Fibroblast of the conjunctiva (primary cell): ENCODE measurements at regions not wholly inside any gene's neighbourhood (a gene's known extent, or its start where the extent isn't known, plus 50 kb on each side); places are given as distances from the start of the nearest gene placed in this dataset.
"Not testable (repeated sequence)": the region's sequence is repeated elsewhere in the genome, so short reads cannot be mapped to it uniquely, and the experiment has no call there.

Experiments used
- DNase-seq: peaks from one replicate; pipeline ENCODE4 v3.0.0-alpha.2; 2010; ENCODE audit warnings: low read depth

DNA sequence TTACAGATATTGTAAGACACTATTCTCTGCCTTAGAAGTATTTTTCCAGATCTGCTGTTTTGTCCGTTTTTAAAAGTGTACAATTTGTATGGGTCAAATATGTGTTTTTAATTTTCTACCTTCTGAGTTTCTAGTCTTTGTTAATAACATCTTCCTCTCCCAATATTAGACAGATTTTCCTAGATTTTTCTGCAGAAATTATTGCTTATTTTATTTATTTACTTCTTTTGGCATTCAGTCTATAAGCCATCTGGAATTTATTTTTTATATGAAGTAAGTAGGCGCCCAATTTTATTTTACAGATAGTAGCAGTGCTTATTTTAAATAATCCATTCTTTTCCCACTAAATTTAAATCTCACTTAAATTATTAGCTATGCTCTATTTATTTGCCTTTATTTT is 103.1 kb upstream of the PLEKHG1 start:
- DNase-seq: no peak

DNA sequence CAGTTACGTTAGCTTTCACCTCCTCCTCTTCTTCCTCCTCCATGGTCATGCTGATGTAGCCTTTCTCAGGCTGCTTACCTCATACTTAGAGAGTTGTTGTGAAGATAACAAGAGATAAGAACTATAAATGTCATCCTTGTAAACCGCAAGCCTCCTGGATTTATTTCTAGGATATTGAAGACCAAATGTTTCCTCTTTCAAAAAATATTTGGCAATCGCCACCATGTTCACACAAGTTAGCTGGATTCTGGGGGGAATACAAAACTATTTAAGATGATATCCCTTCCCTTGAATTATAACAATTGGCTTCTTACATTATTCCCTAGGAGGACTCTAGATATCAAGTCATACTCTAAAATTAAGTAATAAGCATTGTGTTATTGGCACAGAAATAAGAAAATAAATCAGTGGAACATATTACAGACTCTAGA is 99.8 kb upstream of the PLEKHG1 start:
- DNase-seq: no peak

DNA sequence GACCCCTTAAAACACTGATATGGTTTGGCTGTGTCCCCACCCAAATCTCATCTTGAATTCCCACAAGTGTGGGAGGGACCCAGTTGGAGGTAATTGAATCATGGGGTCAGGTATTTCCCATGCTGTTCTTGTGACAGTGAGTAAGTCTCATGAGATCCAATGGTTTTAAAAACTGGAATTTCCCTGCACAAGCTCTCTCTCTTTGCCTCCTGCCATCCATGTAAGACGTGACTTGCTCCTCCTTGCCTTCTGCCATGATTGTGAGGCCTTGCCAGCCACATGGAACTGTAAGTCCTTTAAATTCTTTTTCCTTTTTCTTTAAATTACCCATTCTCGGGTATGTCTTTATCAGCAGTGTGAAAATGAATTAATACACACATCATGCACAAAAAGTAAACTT is 99.1 kb upstream of the PLEKHG1 start:
- not testable (repeated sequence) for DNase-seq

DNA sequence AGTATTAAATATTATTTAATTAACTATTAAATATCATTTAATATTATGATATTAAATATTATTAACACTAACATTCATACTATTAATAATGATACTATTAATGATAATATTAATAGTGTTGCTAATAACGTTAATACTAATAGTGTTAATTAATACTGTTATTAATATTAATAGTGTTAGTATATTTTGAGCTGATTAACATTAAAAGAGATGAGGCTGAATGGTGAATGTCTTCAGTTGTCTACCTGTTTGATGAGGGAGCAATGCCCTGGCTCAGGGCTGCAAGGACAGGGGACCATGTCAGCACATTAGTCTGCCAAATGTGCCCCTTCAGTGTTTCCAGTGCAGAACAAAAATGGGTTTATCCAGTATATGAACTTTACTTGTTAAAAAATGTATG is 96.6 kb upstream of the PLEKHG1 start:
- no peak for DNase-seq

DNA sequence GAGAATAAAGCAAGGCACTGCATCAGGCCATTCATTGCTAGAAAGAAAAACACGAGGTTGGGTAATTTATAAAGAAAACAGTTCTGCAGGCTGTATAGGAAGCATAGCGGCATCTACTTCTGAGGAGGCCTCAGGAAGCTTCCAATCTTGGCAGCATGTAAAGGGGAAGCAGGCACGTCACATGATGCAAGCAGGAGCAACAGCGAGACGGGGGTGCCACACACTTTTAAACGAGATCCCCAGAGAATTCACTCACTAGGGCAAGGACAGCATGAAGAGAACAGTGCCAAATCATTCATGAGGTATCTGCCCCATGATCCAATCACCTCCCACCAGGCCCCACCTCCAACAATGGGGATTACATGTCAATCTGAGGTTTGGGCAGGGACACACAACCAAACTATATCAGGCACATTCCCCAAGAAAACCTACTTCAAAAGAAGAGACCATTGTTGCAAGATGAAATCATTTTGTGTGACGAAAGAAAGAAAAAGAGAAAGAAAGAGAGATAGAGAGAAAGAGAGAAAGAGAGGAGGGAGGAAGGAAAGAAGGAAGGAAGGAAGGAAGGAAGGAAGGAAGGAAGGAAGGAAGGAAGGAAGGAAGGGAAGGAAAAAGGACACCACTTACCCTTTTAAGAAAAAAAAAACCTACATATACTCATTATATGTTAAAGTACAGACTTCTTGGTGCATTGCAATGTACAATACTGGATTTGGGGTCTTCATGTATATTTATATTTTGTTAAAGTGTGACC is 95.9 kb upstream of the PLEKHG1 start:
- DNase-seq: no peak

DNA sequence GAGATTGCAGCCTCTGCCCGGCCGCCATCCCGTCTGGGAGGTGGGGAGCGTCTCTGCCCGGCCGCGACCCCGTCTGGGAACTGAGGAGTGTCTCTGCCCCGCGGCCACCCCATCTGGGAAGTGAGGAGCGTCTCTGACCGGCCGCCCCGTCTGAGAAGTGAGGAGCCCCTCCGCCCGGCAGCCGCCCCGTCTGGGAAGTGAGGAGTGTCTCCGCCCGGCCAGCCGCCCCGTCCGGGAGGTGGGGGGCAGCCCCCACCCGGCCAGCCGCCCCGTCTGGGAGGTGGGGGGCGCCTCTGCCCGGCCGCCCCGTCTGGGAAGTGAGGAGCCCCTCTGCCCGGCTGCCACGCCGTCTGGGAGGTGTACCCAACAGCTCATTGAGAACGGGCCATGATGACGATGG is 92.3 kb upstream of the PLEKHG1 start:
- DNase-seq: not testable (repeated sequence)

DNA sequence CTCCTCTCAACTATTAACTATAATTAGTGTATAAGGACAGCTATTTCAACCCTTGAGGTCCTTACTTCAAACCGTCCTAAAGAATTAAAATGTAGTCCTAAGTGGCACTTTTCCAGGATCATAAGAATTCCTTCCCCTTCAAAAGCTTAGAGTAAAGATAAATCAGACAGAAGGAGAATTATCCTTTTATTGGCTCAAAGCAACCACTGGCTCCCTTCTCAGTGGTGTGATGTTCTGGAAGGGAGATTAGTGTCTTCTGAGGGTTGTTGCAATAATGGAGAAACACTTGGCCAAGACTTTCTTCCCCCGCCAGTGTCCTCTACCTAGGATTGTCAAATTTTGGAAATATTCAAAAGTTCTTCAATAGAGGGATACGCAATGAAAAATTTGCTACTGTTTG is 89.1 kb upstream of the PLEKHG1 start:
- no peak for DNase-seq

DNA sequence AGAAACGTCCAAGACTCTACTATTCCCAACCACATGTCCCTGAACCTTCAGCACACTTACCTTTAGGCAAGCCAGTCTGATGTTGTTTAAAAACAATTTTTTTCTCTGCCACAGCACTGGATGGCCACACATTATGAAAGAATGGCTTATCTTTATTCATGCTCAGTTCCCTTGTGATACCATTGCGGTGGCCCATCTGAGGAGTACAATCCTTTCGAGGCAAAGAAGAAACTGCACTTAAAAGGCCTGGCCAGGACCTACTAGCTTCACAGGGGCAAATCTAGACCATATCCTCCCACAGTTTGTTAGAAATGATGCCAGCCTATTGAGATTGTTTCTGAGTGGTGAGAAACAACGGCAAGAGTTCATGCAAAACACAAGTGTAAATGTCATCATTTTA is 88.4 kb upstream of the PLEKHG1 start:
- DNase-seq: no peak

DNA sequence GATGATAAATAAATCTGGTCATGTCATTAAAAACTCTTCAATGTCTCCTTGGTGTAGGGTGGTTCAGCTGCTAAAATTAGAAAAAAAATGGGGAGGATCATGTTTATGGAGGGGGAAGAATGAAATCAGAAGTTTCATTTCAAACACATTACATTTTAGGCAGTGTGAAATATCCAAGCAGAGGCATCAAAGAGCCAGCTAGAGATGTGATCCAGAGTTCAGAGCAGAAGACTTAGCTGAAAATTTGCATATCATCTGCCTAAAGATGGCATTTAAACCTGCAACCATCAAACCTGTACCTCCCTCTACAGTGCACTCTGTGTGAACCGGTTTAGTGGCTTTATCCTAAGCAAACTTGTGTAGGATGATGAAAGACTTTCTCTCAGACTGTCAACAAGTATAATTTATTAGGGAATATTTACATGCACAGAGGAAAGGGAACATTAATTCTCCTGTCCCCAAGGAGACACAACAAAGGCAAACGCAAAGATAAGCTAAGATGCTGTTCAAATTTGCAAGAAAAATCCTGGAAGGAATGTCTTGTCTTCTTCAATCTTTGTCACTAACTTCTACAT is 84.8 kb upstream of the PLEKHG1 start:
- no peak for DNase-seq

DNA sequence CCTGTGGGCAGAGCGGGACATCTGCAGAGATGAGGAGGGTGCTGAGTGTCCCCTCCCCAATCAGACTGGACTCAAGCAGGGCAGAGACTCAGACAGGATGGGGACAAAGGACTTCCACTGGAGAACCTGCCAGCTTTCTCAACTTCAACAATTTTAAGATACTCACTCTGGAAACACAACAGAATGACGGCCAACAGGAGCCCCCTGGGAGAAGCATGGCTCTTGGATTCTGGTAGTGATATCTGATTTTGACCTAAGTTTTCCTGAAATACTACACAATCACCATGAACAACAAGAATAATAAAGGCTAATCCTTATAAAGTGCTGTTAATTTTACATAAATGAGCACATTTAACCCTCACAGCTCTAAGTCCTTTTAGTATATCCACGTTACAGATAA is 83.5 kb upstream of the PLEKHG1 start:
- no peak for DNase-seq

DNA sequence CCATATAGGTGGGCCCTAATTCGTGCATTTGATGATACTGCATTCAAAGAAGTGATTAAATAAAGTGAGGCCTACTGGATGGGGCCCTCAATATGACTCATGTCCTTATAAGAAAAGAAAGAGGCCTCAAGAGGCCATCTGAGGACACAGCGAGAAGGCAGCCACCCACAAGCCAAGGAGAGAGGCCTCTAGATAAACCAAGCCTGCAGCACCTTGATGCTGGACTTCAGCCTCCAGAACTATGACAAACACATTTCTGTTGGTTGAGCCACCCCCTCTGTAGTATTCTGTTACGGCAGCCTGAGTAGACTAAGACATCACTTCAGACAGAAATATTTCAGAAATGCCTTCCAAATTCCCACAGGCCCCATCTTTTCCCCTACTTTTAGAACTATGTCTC is 82.5 kb upstream of the PLEKHG1 start:
- no peak for DNase-seq

DNA sequence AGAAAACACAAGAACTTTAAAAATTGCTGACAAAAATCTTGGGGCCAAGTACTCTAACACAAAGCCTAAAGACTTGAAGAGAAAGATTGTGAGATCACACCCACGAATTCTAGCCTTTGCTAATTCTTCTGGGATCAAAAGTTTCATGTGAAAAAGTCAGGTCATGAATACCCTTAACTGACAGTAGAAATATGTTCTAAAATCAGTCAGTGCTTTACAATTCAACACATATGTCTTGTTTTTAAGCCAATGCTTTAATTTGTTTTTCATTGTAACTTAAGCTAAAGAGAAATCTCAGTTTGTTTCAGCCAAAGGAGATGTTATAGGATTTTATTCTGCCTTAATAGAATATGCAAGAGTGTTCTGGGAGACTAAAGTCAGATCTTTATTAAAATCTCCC is 78.2 kb upstream of the PLEKHG1 start:
- no peak for DNase-seq

DNA sequence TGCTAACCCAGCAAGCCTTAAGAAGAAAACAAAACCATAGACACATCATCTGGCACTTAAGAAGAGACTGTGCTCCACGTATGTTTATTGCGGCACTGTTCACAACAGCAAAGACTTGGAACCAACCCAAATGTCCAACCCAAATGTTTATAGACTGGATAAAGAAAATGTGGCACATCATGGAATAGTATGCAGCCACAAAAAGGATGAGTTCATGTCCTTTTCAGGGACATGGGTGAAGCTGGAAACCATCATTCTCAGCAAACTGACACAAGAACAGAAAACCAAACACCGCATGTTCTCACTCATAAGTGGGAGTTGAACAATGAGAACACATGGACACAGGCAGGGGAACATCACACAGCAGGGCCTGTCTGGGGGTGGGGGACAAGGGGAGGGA is 76.5 kb upstream of the PLEKHG1 start:
- DNase-seq: not testable (repeated sequence)

DNA sequence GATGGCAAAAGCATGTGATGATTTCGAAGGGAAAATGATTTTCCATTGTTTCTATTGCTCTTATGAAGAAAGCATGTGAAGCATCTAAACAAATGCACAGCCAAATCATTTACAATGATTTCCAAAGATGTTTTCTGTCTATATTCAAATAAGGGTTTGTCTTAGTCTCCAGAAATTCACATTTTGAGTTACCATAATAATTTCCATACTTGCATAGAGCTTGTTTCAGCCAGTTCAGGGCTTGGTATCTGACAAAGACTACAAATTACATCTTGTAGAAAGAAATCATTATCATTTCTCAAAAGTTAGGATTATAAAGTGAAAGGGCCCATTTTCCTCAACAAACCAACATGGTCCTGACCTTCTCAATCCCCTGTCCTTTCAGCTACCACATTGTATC is 74.4 kb upstream of the PLEKHG1 start:
- no peak for DNase-seq

DNA sequence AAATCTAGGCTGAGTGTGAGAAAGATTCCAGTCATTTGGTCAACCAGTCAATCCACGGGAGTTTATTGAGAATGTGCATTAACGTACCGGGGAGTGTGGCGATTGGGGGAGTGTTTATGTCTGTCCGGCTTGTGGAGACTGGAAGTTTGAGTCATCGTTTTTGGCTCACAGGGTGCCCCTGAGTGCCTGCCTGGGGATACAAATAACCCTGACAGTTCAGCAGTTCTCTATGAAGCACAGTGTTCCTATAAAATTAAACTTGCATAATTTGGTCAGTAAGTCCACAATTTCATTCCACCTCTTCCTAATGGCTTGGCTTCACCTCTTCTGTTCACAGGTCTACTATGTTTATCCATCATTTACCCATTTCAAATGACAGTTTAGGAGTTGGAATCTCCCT is 72.6 kb upstream of the PLEKHG1 start:
- DNase-seq: no peak

DNA sequence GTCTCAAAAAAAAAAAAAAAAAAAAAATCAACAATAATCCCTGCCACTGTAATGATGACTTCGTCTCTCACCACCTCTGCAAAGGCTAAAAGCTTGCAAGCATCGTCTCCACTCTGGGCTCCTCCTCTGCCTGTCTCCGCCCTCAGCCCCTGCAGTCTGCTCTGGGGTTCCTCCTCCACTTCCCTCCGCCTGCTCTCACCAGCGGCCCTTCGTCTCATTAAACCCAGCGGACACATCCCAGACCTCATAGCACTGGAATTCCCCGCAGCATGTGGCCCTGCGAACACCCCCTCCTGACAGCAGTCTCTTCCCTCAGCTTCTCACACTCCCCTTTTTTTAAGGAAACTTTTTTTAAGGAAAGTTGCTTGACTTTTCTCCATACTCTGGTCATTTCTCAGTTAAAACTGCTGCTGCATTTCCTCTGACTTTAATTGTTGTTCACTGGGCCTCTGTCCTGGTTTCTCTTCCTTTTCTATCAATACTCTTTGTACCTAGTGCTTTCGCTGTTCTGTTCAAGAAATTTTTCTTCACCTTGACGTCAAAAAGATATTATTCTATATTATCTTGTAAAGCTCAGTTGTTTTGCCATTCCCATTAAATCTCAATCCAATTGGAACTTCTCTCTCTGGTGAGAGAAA is 70.9 kb upstream of the PLEKHG1 start:
- DNase-seq: peak; percentile 6

DNA sequence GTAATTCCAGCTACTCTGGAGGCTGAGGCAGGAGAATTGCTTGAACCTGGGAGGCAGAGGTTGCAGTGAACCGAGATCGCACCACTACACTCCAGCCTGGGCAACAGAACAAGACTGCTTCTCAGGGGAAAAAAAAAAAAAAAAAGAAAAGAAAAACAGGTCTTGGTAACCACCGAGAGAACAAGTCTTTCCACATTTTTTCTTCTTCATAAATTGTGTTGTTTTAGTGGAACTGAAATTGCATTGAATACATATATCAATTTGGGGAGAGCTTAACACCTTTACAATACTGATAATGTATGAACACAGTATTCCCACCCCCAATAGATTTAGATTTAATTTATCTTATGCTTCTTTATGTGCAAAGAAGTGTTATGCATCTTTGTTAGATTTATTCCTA is 70.0 kb upstream of the PLEKHG1 start:
- no peak for DNase-seq

DNA sequence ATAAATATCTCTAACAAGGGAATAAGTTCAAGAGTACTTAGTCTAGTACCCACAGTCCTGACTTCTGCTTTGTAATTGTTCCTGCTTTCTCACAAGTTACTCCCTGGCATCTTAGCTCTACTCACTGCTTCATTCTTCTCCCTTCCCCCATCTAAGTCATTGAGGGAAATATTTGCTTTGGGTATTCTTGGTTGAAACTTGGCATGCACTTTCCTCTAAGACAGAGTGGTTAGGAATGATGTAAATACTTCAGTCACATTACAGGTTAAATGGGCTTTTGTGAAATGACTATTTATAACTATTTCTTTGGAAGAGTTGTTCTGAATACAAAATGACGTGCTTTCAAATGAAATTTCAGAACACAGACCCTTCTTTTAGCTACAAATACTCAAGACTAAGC is 67.7 kb upstream of the PLEKHG1 start:
- DNase-seq: no peak

DNA sequence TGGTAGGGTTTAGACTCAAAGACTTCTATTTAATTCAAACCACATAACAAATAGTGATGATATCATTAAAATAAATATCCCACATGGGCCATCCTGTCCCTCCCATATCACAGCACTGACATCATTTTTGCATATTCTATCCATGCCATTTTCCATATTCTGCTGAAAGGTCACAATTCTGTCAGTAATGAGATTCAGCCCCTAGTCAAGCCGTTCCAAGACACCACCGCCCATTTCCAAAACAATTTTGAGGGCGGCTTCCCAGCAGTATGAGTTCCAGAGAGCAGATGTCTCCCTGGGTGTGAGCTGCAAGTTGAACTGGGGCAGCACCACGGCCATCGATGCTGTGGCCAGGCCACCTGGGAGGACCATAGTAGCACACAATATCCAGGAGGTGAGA is 65.1 kb upstream of the PLEKHG1 start:
- no peak for DNase-seq

DNA sequence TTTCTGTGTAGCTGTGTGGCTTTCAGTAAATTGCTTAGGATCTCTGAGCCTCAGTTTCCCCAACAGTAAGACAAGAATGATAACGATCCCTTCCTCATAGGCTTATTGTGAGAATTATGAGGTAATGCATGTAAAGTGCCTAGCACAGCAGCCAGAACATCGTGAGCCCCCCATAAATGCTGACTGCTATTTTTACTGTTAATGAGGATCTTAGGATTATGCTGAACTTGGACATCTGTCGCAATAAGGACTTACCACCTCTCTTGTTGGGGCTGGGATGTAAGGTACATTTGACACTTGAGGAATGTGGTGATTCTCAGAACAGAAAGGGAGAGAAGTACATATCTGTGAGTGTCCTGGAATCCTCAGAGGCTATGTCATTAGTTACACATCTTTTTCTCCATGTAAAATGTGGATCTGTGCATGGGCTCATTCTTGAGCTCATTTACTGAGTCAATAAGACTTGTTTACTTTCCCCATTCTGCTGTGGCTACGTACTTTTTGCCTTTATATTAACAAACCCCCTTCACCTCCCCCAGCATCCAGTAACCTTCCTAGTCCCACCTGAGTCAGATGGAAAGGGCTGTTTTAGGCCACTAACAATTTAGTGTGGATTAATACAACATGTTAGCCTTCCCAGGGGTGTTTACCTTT is 64.4 kb upstream of the PLEKHG1 start:
- DNase-seq: no peak

DNA sequence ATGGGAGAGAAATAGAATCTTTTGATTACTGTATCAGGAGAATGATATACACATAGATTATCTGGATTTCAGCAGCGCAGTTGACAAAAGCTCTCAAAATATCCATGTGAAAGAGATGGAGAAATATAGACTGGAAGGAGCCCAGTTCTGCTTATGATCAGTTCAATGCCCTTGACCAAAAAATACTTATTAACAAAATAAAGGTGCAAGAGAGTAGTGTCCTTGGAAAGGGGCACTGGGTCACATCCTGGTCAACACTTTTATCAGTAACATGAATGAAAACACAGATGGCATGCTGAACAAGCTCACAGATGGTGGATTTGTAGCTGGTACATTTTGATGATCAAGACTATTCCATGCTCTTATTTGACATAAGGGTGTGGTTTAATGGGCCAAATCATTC is 63.9 kb upstream of the PLEKHG1 start:
- no peak for DNase-seq

DNA sequence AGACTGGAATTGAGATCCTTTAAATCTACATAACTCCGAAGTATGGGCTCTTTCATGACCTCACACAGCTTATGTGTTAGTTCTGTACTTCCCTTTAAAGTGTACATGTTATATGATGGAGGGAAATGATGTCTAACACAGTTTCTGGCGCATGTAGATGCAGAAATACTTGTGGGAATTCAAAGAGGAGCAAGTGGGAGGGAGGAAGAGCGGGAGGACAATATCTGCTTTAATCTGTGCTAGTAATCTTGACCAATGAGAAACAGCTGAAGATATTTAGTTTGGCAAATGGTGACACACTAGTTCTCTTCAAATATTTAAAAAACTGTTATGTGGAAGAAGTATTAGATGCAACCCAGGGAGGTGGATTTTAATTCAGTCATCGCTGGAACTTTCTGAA is 62.9 kb upstream of the PLEKHG1 start:
- no peak for DNase-seq

DNA sequence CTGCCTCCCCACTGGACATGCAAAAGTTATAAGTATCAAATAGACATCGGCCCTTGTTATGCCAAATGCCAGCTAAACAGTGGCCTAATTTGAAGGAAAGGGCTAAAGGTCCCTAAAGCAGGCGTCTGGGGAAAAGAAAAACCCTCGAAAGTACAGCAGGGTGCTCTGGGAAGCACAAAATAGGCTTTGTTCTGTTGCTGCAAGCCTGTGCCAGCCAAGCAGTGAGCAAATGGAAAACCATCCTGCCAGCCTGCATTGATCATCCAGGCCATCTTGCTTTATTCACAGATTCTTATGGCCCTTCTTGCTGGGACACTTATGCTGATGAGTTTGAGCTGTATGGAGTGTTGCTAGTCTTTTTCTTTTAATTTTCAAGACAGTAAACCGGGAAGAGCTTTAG is 62.2 kb upstream of the PLEKHG1 start:
- DNase-seq: no peak
